SU-DHL-6 (cell line): ENCODE measurements at regions not wholly inside any gene's neighbourhood (a gene's known extent, or its start where the extent isn't known, plus 50 kb on each side); places are given as distances from the start of the nearest gene placed in this dataset.

Experiments used
- H2AFZ ChIP-seq: fragments of 200-600 bp; sonication (generic); 2 replicates; pipeline ENCODE4 v1.6.1; 2014; ENCODE audit warnings: low read depth, mild to moderate bottlenecking, moderate library complexity, mixed read lengths, antibody characterized with exemption, low read length; ENCODE audit not compliant: severe bottlenecking
- H3F3A ChIP-seq: fragments of 200-600 bp; shearing (Covaris generic); 2 replicates; pipeline ENCODE4 v1.6.0; 2016; ENCODE audit warnings: antibody characterized with exemption, mild to moderate bottlenecking; ENCODE audit not compliant: insufficient read depth
- H3K27ac ChIP-seq: fragments of 200-600 bp; sonication (generic); 2 replicates; pipeline ENCODE4 v1.5.1; 2016; ENCODE audit warnings: low read depth, mild to moderate bottlenecking, low read length, moderate library complexity, mixed read lengths
- H3K27me3 ChIP-seq: fragments of 200-600 bp; sonication (generic), shearing (Covaris generic); 2 replicates; pipeline ENCODE4 v1.6.0; 2014; ENCODE audit warnings: mild to moderate bottlenecking, low read length
- H3K36me3 ChIP-seq: fragments of 200-600 bp; sonication (generic); 2 replicates; pipeline ENCODE4 v1.6.1; 2014; ENCODE audit warnings: mild to moderate bottlenecking, low read length, mixed read lengths
- H3K4me2 ChIP-seq: fragments of 300-600, 200-600 bp; shearing (Covaris generic), sonication (generic); 2 replicates; pipeline ENCODE4 v1.6.0; 2014; ENCODE audit warnings: low read length, low read depth, mild to moderate bottlenecking; ENCODE audit not compliant: poor library complexity, severe bottlenecking
- H3K4me3 ChIP-seq: fragments of 200-600 bp; sonication (generic); 2 replicates; pipeline ENCODE4 v1.5.1; 2014; ENCODE audit warnings: antibody characterized with exemption, low read length, mild to moderate bottlenecking, mixed read lengths; ENCODE audit not compliant: insufficient read depth, poor library complexity, severe bottlenecking
- H3K79me2 ChIP-seq: fragments of 200-600 bp; sonication (generic); 2 replicates; pipeline ENCODE4 v1.6.1; 2014; ENCODE audit warnings: mild to moderate bottlenecking, low read length, moderate library complexity; ENCODE audit not compliant: insufficient read depth
- H3K9ac ChIP-seq: fragments of 200-600 bp; sonication (generic); 2 replicates; pipeline ENCODE4 v1.7.0; 2014; ENCODE audit warnings: mild to moderate bottlenecking, low read length
- H3K9me2 ChIP-seq: fragments of 200-600 bp; sonication (generic); replicated peaks from 2 replicates; pipeline ENCODE4 v1.6.1; 2014; ENCODE audit warnings: low read length; ENCODE audit not compliant: insufficient read depth
- H3K9me3 ChIP-seq: fragments of 200-600 bp; sonication (generic); 2 replicates; pipeline ENCODE4 v1.6.1; 2014; ENCODE audit warnings: low read length, mixed read lengths; ENCODE audit not compliant: insufficient read depth
- H4K20me1 ChIP-seq: fragments of 200-600 bp; sonication (generic); 2 replicates; pipeline ENCODE4 v1.6.1; 2014; ENCODE audit warnings: low read depth, mild to moderate bottlenecking, antibody characterized with exemption, low read length, moderate library complexity, mixed read lengths
- CTCF ChIP-seq: fragments of 200-600 bp; sonication (generic); IDR thresholded peaks from one replicate; pipeline ENCODE4 v1.5.1; 2017; ENCODE audit warnings: antibody characterized with exemption, mild to moderate bottlenecking, low read length, moderate library complexity; ENCODE audit not compliant: insufficient read depth, poor library complexity, severe bottlenecking
- EZH2phosphoT487 ChIP-seq: fragments of 200-600 bp; sonication (generic), shearing (Covaris generic); conservative IDR thresholded peaks from 2 replicates; pipeline ENCODE4 v1.6.1; 2018; ENCODE audit warnings: mild to moderate bottlenecking, antibody characterized with exemption, low read length, moderate library complexity, mixed read lengths

- Histone ChIP-seq H4K20me1 (no peaks in the 10 kb centered on the region), H3K9me3 (no peaks in the 10 kb centered on the region), H3K9ac (no peak overlapping the region), H2AFZ (no peak overlapping the region), H3K79me2 (no peaks in the 10 kb centered on the region), H3K27me3 (no peaks in the 10 kb centered on the region), H3K9me2 (no peaks in the 10 kb centered on the region), H3K27ac (no peak overlapping the region), H3K36me3 (no peaks in the 10 kb centered on the region), H3K4me2 (no peak overlapping the region), H3K4me3 (no peak overlapping the region), H3F3A (no peaks in the 10 kb centered on the region)
- no peak for TF ChIP-seq CTCF
Observed at GRCh38 chr2:172153156-172153555, 50.5 kb upstream of the DLX2 start.

- H3K4me3 ChIP-seq, result no peak overlapping the region
- no peak for TF ChIP-seq EZH2phosphoT487
- no peak for TF ChIP-seq CTCF
- no peak overlapping the region for H2AFZ ChIP-seq
Observed at GRCh38 chr2:172153757-172154156, 51.1 kb upstream of the DLX2 start.

GRCh38 chr2:172155752-172156151, 53.1 kb upstream of the DLX2 start:
- Histone ChIP-seq H3K9ac (no peak overlapping the region), H3K9me2 (no peaks in the 10 kb centered on the region), H3K9me3 (peaks cover 1% of the 10 kb centered on the region; the same call in 1 of the 2 replicates), H3K27ac (no peak overlapping the region), H3K27me3 (no peaks in the 10 kb centered on the region), H3K79me2 (no peaks in the 10 kb centered on the region), H3K4me3 (no peak overlapping the region), H3F3A (no peaks in the 10 kb centered on the region), H2AFZ (no peak overlapping the region), H3K36me3 (no peaks in the 10 kb centered on the region), H4K20me1 (no peaks in the 10 kb centered on the region), H3K4me2 (no peak overlapping the region)
- no peak for TF ChIP-seq CTCF
- no peak for TF ChIP-seq EZH2phosphoT487

More at GRCh38 chr2:172153757-172154156, 51.1 kb upstream of the DLX2 start:
- Histone ChIP-seq H3K4me2 (no peak overlapping the region), H3K9ac (no peak overlapping the region), H3K27ac (no peak overlapping the region), H4K20me1 (no peaks in the 10 kb centered on the region), H3K9me3 (no peaks in the 10 kb centered on the region), H3F3A (no peaks in the 10 kb centered on the region), H3K27me3 (no peaks in the 10 kb centered on the region), H3K36me3 (no peaks in the 10 kb centered on the region), H3K79me2 (no peaks in the 10 kb centered on the region), H3K9me2 (no peaks in the 10 kb centered on the region)
